ENCODE measurements at regions not wholly inside any gene's neighbourhood (a gene's known extent, or its start where the extent isn't known, plus 50 kb on each side); places are given as distances from the start of the nearest gene placed in this dataset.

DNA sequence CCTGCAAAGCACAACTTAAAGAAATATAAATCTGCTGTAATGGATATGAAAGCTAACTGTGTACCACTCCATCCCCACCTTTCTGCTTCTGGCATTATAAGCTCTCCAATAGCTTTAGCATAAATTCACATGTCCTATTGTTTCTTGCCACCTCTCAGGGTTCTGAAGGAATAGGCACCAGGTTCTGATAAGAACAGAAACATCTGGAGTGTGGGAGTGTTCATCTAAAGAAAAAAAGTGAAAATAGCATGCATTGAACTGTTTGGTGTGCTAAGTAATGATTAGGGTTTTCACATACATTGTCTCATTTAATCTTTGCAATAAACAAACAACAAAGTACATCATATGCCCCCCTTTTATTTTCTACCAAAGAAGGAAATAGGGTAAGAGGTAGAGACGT is 72.3 kb downstream of the FAM76B start:
- no peak overlapping the region for H3K4me3 Mint-ChIP-seq
- H3K4me1 Mint-ChIP-seq: peaks cover 54% of the 10 kb centered on the region
- peaks cover 11% of the 10 kb centered on the region for H3K9me3 Mint-ChIP-seq
- H3K27ac Mint-ChIP-seq: peak overlapping the region; percentile 99
- no peak for DNase-seq (ENCODE audit: low spot score in 2 of 2)
- peaks cover 12% of the 10 kb centered on the region for H3K36me3 Mint-ChIP-seq
- H3K27me3 Mint-ChIP-seq: no peaks in the 10 kb centered on the region
- no peak for ATAC-seq (ENCODE audit: low read depth)

DNA sequence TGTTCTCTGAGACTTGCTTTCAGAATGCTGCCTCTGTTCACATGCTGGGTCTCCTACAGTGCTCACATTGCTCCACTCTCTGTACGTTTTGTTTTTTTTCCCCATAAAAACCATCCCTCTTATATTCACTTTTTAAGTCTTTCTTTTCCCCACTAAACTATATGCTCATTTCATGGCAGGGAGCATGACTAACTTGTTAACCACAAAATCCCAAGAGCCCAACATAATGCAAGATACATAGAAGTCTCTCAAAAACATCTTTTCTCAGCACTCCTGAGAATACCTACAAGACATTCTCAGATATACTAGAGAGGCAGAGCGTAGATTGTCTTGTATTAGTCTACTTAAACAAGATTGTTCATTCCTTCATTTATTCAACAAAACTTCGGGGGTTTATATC is 73.3 kb downstream of the FAM76B start:
- H3K9me3 Mint-ChIP-seq: peaks cover 11% of the 10 kb centered on the region
- DNase-seq (ENCODE audit: low spot score in 2 of 2) (no peak), ATAC-seq (ENCODE audit: low read depth) (no peak)
- H3K36me3 Mint-ChIP-seq: peaks cover 12% of the 10 kb centered on the region
- peak overlapping the region; percentile 65 for H3K4me3 Mint-ChIP-seq
- H3K27me3 Mint-ChIP-seq: no peaks in the 10 kb centered on the region
- H3K4me1 Mint-ChIP-seq: peaks cover 60% of the 10 kb centered on the region
- H3K27ac Mint-ChIP-seq: peak overlapping the region; percentile 99

DNA sequence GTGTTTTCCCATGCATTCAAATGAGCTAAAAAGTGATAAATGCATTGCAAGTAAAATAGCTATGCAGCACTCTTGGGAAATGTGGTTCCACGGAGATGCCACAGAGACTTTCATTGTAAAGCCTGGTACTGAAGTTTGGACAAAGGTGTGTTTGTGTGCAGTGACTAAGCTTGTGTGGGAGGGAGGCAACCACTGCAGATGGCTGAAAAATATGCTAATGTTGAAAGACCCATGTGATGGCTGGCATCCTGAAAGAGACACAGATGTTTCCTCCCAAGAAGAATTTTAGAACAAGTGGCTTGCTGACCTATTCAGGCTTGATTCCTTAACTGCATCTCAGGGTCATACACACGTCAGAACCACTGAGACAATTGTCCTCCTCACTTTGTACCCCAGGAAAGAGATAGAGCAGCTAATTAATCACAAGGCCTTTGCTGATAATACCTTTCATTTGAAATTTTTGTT is 73.8 kb downstream of the FAM76B start:
- peaks cover 63% of the 10 kb centered on the region for H3K4me1 Mint-ChIP-seq
- peaks cover 12% of the 10 kb centered on the region for H3K36me3 Mint-ChIP-seq
- peak overlapping the region; percentile 65 for H3K4me3 Mint-ChIP-seq
- H3K27ac Mint-ChIP-seq: peak overlapping the region; percentile 99
- H3K9me3 Mint-ChIP-seq: peaks cover 11% of the 10 kb centered on the region
- no peaks in the 10 kb centered on the region for H3K27me3 Mint-ChIP-seq
- DNase-seq (ENCODE audit: low spot score in 2 of 2): peak; percentile 40 to 69
- peak; percentile 79 for ATAC-seq (ENCODE audit: low read depth)

DNA sequence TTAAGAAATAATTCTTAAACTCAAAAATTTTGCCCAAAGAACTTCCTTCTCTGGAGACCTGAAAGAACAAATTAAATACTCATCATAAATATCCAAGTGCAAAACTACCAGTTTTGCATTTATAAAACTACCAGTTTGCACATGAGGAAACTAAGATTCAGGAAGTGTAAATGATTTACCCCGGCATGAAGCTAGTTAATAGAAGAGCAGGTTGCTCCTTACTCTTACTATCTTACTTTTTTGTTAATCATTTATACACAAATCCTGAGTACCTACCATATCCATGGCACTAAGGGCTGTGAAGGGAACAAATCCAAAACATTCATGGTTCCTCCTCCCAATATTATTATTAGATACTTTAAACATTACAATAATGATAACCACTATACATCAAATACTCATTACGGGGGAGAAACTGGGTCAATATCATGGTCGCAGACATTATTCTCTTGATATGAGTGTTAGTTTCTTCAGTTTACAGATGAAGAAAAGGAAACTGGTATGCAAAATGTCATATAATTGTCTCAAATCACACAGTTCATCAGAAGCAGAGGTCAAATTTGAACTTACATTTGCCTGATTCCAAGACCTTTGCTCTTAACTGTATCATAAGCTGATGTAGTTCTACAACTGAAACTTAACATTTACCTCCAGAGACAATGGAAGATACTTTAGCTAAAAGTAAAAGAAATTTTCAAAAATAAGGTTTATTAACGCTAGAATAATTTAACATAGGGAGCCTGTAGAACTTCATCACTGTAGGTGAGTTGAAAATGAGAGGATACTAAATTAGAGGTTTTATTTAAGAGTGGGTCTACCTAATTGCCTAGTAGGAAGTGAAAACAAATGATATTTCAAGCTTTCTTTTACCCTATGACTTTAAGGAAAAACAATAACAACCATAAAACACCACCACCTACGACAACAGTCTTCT is 74.5 kb downstream of the FAM76B start:
- Mint-ChIP-seq H3K27ac (peak overlapping the region; percentile 99), H3K27me3 (no peaks in the 10 kb centered on the region), H3K9me3 (peaks cover 11% of the 10 kb centered on the region), H3K4me3 (peak overlapping the region; percentile 65), H3K36me3 (peaks cover 12% of the 10 kb centered on the region), H3K4me1 (peaks cover 61% of the 10 kb centered on the region)
- DNase-seq (ENCODE audit: low spot score in 2 of 2) (no peak), ATAC-seq (ENCODE audit: low read depth) (no peak)

DNA sequence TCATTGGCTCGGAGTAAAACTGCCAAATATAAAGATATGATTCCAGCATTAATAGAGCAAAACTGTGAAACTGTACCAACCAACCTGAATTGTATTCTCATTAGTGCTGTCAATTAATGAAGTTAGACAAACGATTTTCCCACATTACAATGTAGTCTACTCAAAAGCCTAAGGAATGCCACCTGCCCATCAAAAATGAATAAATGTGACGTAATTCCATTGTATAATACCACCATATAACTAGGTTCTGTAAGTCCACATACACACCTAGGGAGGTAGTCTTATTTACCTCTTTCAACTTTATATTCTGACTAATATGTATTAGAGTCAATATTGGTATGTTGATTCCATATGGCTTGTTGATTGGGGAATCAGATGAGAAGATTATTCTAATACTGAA is 76.2 kb downstream of the FAM76B start:
- peaks cover 7% of the 10 kb centered on the region for H3K36me3 Mint-ChIP-seq
- H3K4me3 Mint-ChIP-seq: no peak overlapping the region
- peak overlapping the region; percentile 99 for H3K27ac Mint-ChIP-seq
- peaks cover 8% of the 10 kb centered on the region for H3K9me3 Mint-ChIP-seq
- DNase-seq (ENCODE audit: low spot score in 2 of 2): no peak
- peaks cover 54% of the 10 kb centered on the region for H3K4me1 Mint-ChIP-seq
- no peaks in the 10 kb centered on the region for H3K27me3 Mint-ChIP-seq
- no peak for ATAC-seq (ENCODE audit: low read depth)

DNA sequence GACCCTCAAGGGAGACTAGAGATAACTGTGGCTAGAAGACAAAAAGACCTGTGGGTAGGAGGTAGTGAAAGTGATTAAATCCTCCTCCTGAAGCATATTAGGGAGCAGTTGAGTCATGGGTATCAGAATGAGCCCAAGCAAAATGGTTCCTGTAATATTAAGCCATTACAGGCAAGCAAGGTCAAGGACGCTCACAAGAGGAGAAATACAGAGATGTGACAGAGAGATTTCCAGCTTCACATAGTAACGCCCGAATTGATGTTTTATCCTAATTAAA is 77.7 kb downstream of the FAM76B start:
- H3K4me3 Mint-ChIP-seq: peak overlapping the region; percentile 65
- DNase-seq (ENCODE audit: low spot score in 2 of 2) (no peak), ATAC-seq (ENCODE audit: low read depth) (no peak)
- peaks cover 1% of the 10 kb centered on the region for H3K9me3 Mint-ChIP-seq
- H3K4me1 Mint-ChIP-seq: peaks cover 42% of the 10 kb centered on the region
- H3K27me3 Mint-ChIP-seq: no peaks in the 10 kb centered on the region
- H3K36me3 Mint-ChIP-seq: no peaks in the 10 kb centered on the region
- peak overlapping the region; percentile 99 for H3K27ac Mint-ChIP-seq

DNA sequence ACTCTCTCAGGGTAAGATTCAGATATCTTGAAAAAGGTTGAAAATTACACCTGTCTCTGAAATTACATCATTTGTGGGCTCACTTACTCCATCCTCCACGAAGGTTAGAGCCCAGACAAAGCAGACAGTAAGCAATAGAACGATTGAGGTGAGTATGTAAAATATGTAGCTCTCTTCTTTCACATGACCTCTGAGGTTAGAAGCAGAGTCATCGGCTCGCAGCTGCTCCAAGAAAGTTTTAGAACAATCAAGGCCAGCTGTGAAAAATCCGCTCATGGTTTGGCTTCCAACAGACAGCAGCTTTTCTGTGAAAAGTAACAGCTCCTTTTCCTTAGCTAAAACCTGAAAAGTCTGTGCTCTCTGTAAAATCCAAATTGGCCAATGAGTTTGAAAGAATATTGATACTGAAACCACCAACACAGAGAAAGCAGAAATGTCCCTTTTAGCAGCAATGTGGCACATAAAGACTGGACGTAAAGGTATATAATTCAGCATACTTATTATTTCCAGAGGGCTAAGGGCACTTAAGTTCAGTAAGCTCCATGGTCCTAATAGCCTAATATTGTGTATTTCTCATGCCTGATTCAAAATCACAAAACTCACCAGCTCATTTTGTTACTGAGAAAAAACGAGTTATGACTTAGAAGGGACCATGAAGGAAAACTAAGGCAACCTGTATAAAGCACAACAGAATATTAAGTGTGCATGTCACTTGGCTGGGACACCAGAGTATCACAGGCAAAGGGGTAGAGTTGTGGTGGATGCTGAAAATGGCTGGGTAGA is 78.2 kb downstream of the FAM76B start:
- Mint-ChIP-seq H3K27me3 (no peaks in the 10 kb centered on the region), H3K36me3 (no peaks in the 10 kb centered on the region), H3K4me3 (peak overlapping the region; percentile 65), H3K4me1 (peaks cover 44% of the 10 kb centered on the region), H3K27ac (peak overlapping the region; percentile 99), H3K9me3 (peaks cover 1% of the 10 kb centered on the region)
- DNase-seq (ENCODE audit: low spot score in 2 of 2): peak in 1 of 2 donors; percentile 34
- peak; percentile 49 for ATAC-seq (ENCODE audit: low read depth)

DNA sequence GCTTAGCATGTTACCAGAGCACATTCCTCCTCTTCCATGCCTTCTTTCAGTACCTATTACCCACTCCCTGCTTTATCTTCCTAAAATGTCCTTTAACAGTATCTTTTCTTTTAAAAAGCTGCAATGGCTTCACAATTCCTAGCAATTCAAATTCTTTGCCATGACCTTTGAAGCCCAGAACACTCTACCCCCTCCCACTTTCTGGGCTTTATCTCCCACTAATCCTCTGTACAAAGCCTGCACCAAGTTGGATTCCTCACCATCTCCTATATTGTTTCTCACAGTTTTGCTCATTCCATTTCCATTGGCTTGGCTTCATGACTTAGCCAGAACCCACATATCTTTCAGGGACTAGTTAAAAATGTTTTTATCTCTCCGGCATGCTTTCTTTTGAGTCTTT is 80.9 kb downstream of the FAM76B start:
- Mint-ChIP-seq H3K4me1 (peaks cover 27% of the 10 kb centered on the region), H3K9me3 (peaks cover 1% of the 10 kb centered on the region), H3K4me3 (no peak overlapping the region), H3K27me3 (no peaks in the 10 kb centered on the region), H3K36me3 (no peaks in the 10 kb centered on the region), H3K27ac (no peak overlapping the region)
- no peak for ATAC-seq (ENCODE audit: low read depth)
- no peak for DNase-seq (ENCODE audit: low spot score in 2 of 2)

DNA sequence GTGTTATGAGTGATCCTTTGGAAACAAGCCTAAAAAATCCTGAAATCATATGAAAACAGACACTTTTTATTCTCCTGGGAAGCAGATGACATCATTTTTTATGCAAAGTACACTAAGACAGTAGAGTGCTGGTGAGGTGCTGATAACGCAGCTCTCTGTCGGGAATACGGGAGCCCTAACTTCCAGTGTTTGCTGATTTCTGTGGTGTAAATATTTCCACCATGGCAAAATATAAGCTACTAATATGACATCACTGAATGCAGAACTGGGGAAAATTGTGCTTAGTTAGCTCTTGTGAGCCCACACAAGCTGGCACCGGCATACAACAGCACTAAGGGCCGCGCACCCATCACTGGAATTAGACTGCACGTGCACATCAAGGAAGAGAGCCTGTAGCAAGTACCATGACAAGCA is 82.6 kb downstream of the FAM76B start:
- no peaks in the 10 kb centered on the region for H3K27me3 Mint-ChIP-seq
- ATAC-seq (ENCODE audit: low read depth) (no peak), DNase-seq (ENCODE audit: low spot score in 2 of 2) (no peak)
- no peaks in the 10 kb centered on the region for H3K36me3 Mint-ChIP-seq
- no peak overlapping the region for H3K27ac Mint-ChIP-seq
- peaks cover 28% of the 10 kb centered on the region for H3K4me1 Mint-ChIP-seq
- H3K9me3 Mint-ChIP-seq: no peaks in the 10 kb centered on the region
- no peak overlapping the region for H3K4me3 Mint-ChIP-seq

DNA sequence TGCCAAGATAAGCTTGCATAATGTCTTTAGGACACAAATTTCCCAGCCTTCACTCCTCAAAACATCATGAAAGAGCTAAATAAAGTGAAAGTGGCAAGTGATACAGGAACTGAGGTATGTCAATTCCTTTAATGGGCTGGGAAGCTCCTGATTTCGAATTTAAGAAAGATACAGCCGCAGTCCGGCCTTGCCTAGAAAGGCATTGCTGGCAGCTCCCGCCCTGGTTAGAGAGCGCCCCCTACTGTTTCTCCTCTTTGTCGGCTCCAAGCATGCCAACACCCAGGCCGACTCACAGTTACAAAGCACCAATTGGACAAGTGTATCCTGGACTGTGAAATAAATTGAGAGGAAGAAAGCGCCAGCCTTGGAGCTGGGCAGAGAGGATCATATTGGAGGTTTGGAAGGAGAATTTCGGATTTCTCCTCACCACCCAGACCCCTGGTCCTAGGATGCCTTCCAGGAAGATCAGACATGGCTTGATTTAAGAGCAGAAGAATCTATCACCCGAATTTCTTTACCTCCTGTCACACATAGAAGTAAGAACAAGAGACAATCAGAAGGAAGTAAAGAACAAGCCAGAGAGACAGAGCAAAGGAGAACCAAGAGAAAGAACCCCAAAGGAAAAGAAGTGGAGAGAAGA is 84.0 kb downstream of the FAM76B start:
- H3K4me3 Mint-ChIP-seq: no peak overlapping the region
- ATAC-seq (ENCODE audit: low read depth) (peak; percentile 95), DNase-seq (ENCODE audit: low spot score in 2 of 2) (peak; percentile 78 to 88)
- H3K27me3 Mint-ChIP-seq: no peaks in the 10 kb centered on the region
- H3K9me3 Mint-ChIP-seq: no peaks in the 10 kb centered on the region
- peaks cover 23% of the 10 kb centered on the region for H3K4me1 Mint-ChIP-seq
- no peak overlapping the region for H3K27ac Mint-ChIP-seq
- H3K36me3 Mint-ChIP-seq: no peaks in the 10 kb centered on the region

DNA sequence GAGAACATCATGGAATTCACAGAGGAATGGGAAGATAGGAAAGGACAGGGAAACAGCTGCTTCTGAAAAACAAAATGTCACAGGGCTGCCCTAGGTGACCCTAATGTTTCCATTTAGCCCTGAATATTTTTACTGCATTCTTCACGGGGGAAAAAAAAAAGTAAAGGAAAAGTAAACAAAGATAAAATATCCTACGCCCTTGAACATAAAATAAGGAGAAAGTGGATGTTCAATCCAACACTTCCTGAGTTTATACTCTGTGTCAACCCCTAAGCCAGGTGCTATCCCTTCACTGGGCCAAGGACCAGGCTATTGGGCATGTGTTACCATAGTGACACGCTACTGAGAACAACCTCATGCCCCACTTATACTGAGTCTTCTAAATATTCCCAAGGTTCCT is 84.7 kb downstream of the FAM76B start:
- Mint-ChIP-seq H3K4me1 (peaks cover 26% of the 10 kb centered on the region), H3K36me3 (no peaks in the 10 kb centered on the region), H3K27me3 (no peaks in the 10 kb centered on the region), H3K27ac (no peak overlapping the region), H3K9me3 (no peaks in the 10 kb centered on the region), H3K4me3 (no peak overlapping the region)
- ATAC-seq (ENCODE audit: low read depth): no peak
- no peak for DNase-seq (ENCODE audit: low spot score in 2 of 2)

DNA sequence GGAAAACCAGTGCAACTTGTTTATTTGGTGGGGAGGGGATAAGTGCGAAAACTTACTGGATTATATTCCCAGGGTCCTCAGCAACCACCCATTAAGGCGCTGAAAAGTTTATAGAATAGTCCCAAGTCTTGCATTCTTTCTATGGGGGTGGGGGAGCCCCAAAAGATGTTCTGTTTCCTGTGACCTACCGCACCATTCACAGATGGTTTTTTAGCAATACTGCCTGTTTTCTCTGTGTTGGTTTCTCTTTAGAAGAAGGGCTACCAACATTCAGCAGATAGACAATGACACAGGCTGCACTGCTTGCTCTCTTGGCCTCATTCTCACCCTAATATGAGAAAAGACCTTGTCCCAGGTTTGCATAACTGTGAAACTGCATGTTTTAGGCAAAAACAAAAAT is 86.5 kb downstream of the FAM76B start:
- Mint-ChIP-seq H3K4me1 (peaks cover 39% of the 10 kb centered on the region), H3K9me3 (no peaks in the 10 kb centered on the region), H3K27me3 (no peaks in the 10 kb centered on the region), H3K27ac (no peak overlapping the region), H3K4me3 (no peak overlapping the region), H3K36me3 (no peaks in the 10 kb centered on the region)
- ATAC-seq (ENCODE audit: low read depth) (no peak), DNase-seq (ENCODE audit: low spot score in 2 of 2) (no peak)

- Mint-ChIP-seq H3K4me1 (peaks cover 44% of the 10 kb centered on the region), H3K9me3 (no peaks in the 10 kb centered on the region), H3K27ac (no peak overlapping the region), H3K36me3 (no peaks in the 10 kb centered on the region), H3K27me3 (no peaks in the 10 kb centered on the region), H3K4me3 (no peak overlapping the region)
- no peak for ATAC-seq (ENCODE audit: low read depth)
- DNase-seq (ENCODE audit: low spot score in 2 of 2): no peak
Measured at GRCh38 chr11:95702526-95702925, 87.1 kb downstream of the FAM76B start.

DNA sequence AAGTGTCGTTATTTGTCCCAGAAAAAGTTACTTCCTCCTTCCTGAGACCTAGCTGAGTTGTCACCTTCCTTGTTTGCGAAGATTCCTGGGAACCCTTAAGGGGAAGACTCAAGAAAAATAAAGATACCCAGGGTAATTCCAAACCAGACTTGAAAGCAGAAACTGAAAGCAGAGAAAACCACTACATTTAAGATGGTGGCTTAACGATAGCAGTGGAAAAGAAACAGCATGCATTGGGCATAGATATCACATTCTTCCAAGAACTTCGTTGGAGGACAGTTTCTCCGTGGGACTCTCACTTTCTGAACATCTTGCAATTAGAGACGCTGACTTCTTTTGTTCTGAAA is 89.1 kb downstream of the FAM76B start:
- peaks cover 1% of the 10 kb centered on the region for H3K36me3 Mint-ChIP-seq
- DNase-seq (ENCODE audit: low spot score in 2 of 2) (no peak), ATAC-seq (ENCODE audit: low read depth) (peak; percentile 74)
- peak overlapping the region; percentile 70 for H3K4me3 Mint-ChIP-seq
- H3K4me1 Mint-ChIP-seq: peaks cover 50% of the 10 kb centered on the region
- H3K27ac Mint-ChIP-seq: peak overlapping the region; percentile 96
- H3K27me3 Mint-ChIP-seq: no peaks in the 10 kb centered on the region
- peaks cover 1% of the 10 kb centered on the region for H3K9me3 Mint-ChIP-seq
